GM12873 (cell line): ENCODE measurements at regions not wholly inside any gene's neighbourhood (a gene's known extent, or its start where the extent isn't known, plus 50 kb on each side); places are given as distances from the start of the nearest gene placed in this dataset.

ENCODE experiments used
- TF ChIP-seq, protein P1 (sequence below): IDR thresholded peaks from 2 replicates; pipeline ENCODE4 v1.5.1; 2012; ENCODE audit warnings: low read depth, mild to moderate bottlenecking, moderate library complexity, low read length, control low read depth; ENCODE audit not compliant: insufficient read depth; ENCODE audit errors: missing control alignments

DNA sequence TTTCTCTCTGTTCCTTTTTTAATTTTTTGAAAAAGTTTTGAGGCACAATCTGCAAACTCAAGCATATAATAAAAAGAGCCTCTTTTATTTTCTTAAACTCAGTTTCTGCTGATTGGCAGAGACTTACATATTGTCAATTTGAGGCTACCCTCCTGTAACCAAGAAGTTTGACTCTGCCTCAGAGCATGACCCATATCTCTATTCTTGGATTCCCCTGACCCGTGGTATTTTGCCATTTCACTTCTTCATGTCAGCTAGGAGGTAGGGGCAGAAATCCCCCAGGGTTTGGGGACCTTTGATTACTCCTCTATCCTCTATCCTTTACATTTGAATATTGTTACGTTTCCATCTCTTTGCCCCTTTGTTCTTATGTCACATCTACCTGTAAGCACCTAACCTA is 479.1 kb upstream of the ALCAM start:
- TF ChIP-seq, protein P1, sequence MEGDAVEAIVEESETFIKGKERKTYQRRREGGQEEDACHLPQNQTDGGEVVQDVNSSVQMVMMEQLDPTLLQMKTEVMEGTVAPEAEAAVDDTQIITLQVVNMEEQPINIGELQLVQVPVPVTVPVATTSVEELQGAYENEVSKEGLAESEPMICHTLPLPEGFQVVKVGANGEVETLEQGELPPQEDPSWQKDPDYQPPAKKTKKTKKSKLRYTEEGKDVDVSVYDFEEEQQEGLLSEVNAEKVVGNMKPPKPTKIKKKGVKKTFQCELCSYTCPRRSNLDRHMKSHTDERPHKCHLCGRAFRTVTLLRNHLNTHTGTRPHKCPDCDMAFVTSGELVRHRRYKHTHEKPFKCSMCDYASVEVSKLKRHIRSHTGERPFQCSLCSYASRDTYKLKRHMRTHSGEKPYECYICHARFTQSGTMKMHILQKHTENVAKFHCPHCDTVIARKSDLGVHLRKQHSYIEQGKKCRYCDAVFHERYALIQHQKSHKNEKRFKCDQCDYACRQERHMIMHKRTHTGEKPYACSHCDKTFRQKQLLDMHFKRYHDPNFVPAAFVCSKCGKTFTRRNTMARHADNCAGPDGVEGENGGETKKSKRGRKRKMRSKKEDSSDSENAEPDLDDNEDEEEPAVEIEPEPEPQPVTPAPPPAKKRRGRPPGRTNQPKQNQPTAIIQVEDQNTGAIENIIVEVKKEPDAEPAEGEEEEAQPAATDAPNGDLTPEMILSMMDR, result no peak

DNA sequence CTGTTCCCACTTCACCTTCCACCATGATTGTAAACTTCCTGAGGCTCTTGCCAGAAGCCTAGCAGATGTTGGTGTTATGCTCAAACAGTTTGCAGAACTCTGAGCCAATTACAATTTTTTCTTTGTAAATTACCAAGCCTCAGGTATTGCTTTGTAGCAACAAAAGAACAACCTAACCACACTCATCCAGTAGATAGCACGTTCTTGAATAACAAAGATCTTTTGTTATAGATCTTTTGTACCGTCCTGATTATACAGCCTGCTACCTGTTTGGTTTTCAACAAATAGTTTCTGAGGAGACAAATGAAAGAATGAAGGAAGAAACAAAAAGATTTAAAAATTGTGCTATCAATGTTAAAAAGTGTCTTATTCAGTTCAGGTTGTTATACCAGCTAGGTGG is 474.7 kb upstream of the ALCAM start:
- TF ChIP-seq, protein P1, result no peak

DNA sequence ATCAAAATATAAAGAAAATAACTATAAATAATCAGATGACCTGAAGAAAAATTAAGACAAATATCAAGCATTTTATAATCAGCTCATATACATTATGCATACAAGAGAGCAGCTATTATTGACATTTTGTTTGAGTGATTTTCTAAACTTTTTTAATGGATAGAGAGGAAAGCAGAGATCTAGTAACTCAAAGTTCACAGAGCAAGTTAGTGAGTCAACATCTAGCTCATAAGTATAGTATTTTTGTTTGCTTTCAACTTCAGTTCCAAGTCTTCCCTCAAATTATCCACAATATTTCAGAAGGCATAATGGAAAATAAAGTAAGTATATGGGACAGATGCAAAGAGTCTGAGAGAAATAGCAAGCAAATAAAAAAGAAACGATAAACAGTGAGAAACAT is 470.1 kb upstream of the ALCAM start:
- TF ChIP-seq, protein P1, result no peak

DNA sequence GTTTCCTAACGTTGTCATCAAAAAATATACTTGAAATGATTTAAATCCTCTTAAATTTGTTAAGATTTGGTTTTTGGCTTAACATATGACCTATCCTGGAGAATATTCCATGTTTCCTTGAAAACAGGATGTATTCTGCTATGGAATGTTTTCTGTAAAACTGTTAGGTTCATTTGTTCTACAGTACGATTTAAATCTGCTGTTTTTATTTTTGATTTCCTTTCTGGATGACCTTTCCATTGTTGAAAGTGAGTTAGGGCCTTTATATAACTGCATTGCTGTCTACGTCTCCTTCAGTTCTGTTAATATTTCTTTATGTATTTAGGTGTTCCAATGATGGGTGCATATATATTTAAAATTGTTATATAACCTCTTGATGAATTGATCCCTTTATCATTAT is 465.3 kb upstream of the ALCAM start:
- TF ChIP-seq, protein P1, result no peak

- TF ChIP-seq, protein P1, result no peak
Measured at GRCh38 chr3:104903064-104903463, 463.6 kb upstream of the ALCAM start.

- TF ChIP-seq, protein P1, result no peak
Measured at GRCh38 chr3:104906001-104906639, 460.6 kb upstream of the ALCAM start.

DNA sequence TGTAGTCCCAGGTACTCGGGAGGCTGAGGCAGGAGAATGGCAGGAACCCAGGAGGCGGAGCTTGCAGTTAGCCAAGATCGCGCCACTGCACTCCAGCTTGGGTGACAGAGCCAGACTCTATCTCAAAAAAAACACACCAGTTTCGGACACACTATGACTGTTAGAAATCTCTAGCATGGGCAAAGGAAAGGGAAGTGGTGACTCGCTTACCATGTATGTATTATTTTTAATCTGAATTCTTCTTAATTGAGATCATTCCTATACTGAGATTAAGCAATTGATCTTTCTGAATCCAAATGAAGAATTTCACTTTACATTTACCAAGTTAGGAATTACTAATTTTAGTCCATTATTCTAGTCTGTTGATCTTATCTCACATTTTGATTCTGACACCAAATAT is 459.2 kb upstream of the ALCAM start:
- TF ChIP-seq, protein P1, result no peak
